ENCODE measurements at regions not wholly inside any gene's neighbourhood (a gene's known extent, or its start where the extent isn't known, plus 50 kb on each side); places are given as distances from the start of the nearest gene placed in this dataset.
A peak's percentile ranks its signal among the peaks of the same experiment; 100 is the strongest.

GRCh38 chr13:83980331-83980730, 98.1 kb upstream of the SLITRK1 start:
- no peaks in the 10 kb centered on the region for H4K20me1 ChIP-seq (ENCODE audit: low read depth)
- H3K9ac ChIP-seq, result no peak overlapping the region
- peak overlapping the region; percentile 92 for H2AFZ ChIP-seq (replicated peaks)
- H3F3A ChIP-seq (ENCODE audit: low read depth), result no peaks in the 10 kb centered on the region
- no peak overlapping the region for H3K27ac ChIP-seq
- Mint-ChIP-seq H3K36me3 (no peaks in the 10 kb centered on the region), H3K9me3 (no peaks in the 10 kb centered on the region), H3K4me3 (no peak overlapping the region), H3K27me3 (ENCODE audit: insufficient read depth, low read depth) (peaks cover 2% of the 10 kb centered on the region), H3K4me1 (no peaks in the 10 kb centered on the region), H3K27ac (no peak overlapping the region)
- no peaks in the 10 kb centered on the region for H3K79me2 ChIP-seq (ENCODE audit: low read depth)
- H3K4me1 ChIP-seq, result peaks cover 9% of the 10 kb centered on the region
- TF ChIP-seq CTCF (IDR thresholded peaks at IDR 0.05), result no peak
- TF ChIP-seq EZH2 (IDR thresholded peaks at IDR 0.05), result no peak
- TF ChIP-seq EZH2phosphoT487 (IDR thresholded peaks at IDR 0.05), result no peak
- no peak for DNase-seq (ENCODE audit: low spot score)
- no peaks in the 10 kb centered on the region for H3K9me3 ChIP-seq (ENCODE audit: low read depth)
- H3K36me3 ChIP-seq, result no peaks in the 10 kb centered on the region
- H3K27me3 ChIP-seq, result no peaks in the 10 kb centered on the region
- no peak overlapping the region for H3K4me2 ChIP-seq
- H3K4me3 ChIP-seq, result no peak overlapping the region

- no peak overlapping the region for H3K4me2 ChIP-seq
- H3K9ac ChIP-seq, result no peak overlapping the region
- Mint-ChIP-seq H3K9me3 (no peaks in the 10 kb centered on the region), H3K36me3 (no peaks in the 10 kb centered on the region), H3K4me1 (no peaks in the 10 kb centered on the region), H3K27me3 (ENCODE audit: insufficient read depth, low read depth) (peaks cover 2% of the 10 kb centered on the region), H3K4me3 (no peak overlapping the region), H3K27ac (no peak overlapping the region)
- H3K27me3 ChIP-seq, result no peaks in the 10 kb centered on the region
- no peak for DNase-seq (ENCODE audit: low spot score)
- no peaks in the 10 kb centered on the region for H4K20me1 ChIP-seq (ENCODE audit: low read depth)
- H3K36me3 ChIP-seq, result no peaks in the 10 kb centered on the region
- no peaks in the 10 kb centered on the region for H3F3A ChIP-seq (ENCODE audit: low read depth)
- peaks cover 9% of the 10 kb centered on the region for H3K4me1 ChIP-seq
- TF ChIP-seq EZH2 (IDR thresholded peaks at IDR 0.05) (no peak), CTCF (IDR thresholded peaks at IDR 0.05) (no peak), EZH2phosphoT487 (IDR thresholded peaks at IDR 0.05) (no peak)
- H3K9me3 ChIP-seq (ENCODE audit: low read depth), result no peaks in the 10 kb centered on the region
- H3K4me3 ChIP-seq, result no peak overlapping the region
- H3K27ac ChIP-seq, result no peak overlapping the region
- H2AFZ ChIP-seq (replicated peaks), result peak overlapping the region; percentile 65
- H3K79me2 ChIP-seq (ENCODE audit: low read depth), result no peaks in the 10 kb centered on the region
Observed at GRCh38 chr13:83975655-83976165, 93.4 kb upstream of the SLITRK1 start.

GRCh38 chr13:83958531-83958930, 76.3 kb upstream of the SLITRK1 start:
- Mint-ChIP-seq H3K27ac (no peak overlapping the region), H3K9me3 (no peaks in the 10 kb centered on the region), H3K4me3 (no peak overlapping the region), H3K36me3 (no peaks in the 10 kb centered on the region), H3K4me1 (no peaks in the 10 kb centered on the region), H3K27me3 (ENCODE audit: insufficient read depth, low read depth) (no peaks in the 10 kb centered on the region)
- Histone ChIP-seq H3K9me3 (ENCODE audit: low read depth) (no peaks in the 10 kb centered on the region), H3K4me3 (no peak overlapping the region), H3K4me1 (no peaks in the 10 kb centered on the region), H4K20me1 (ENCODE audit: low read depth) (no peaks in the 10 kb centered on the region), H3K27me3 (no peaks in the 10 kb centered on the region), H3K79me2 (ENCODE audit: low read depth) (no peaks in the 10 kb centered on the region), H3K4me2 (no peak overlapping the region), H3K36me3 (no peaks in the 10 kb centered on the region), H3K27ac (no peak overlapping the region), H3F3A (ENCODE audit: low read depth) (no peaks in the 10 kb centered on the region), H2AFZ (replicated peaks) (no peak overlapping the region), H3K9ac (no peak overlapping the region)
- no peak for DNase-seq (ENCODE audit: low spot score)
- TF ChIP-seq CTCF (IDR thresholded peaks at IDR 0.05) (no peak), EZH2phosphoT487 (IDR thresholded peaks at IDR 0.05) (no peak), EZH2 (IDR thresholded peaks at IDR 0.05) (no peak)
